Cardiac septum (tissue), 1 donor: ENCODE measurements at regions not wholly inside any gene's neighbourhood (a gene's known extent, or its start where the extent isn't known, plus 50 kb on each side); places are given as distances from the start of the nearest gene placed in this dataset.

ENCODE experiments used
- DNase-seq: peaks from one replicate; pipeline ENCODE4 v3.0.0-alpha.2; 2020; ENCODE audit warnings: low spot score
- intact Hi-C: fragments of 100-400 bp; cut with DNase I; formaldehyde crosslinking; loops from one replicate; pipeline ENCODE4 v1.14.0; 2022
- donor health status: DM: no; HTN: no; CAD: no.

- intact Hi-C loops: no loop called here
- no peak for DNase-seq
Measured at GRCh38 chr7:116439005-116439404, 60.5 kb upstream of the CAV2 start.

GRCh38 chr7:116439841-116440549, 59.5 kb upstream of the CAV2 start:
- intact Hi-C loops: loop anchor here (2.0 to 5.0 kb wide), 4 partner anchors 48 to 137 kb away; partner anchors contain the start of gene CAV1
- DNase-seq: no peak

GRCh38 chr7:116441534-116441933, 58.0 kb upstream of the CAV2 start:
- no peak for DNase-seq
- intact Hi-C loops: loop anchor here (1.0 to 5.0 kb wide), 5 partner anchors 49 to 136 kb away; partner anchors contain the start of gene CAV1

GRCh38 chr7:116443101-116443523, 56.4 kb upstream of the CAV2 start:
- DNase-seq: no peak
- intact Hi-C loops: loop anchor here (5.0 kb wide), 3 partner anchors 51 to 134 kb away; partner anchors contain the start of gene CAV1

GRCh38 chr7:116443646-116444045, 55.9 kb upstream of the CAV2 start:
- intact Hi-C loops: loop anchor here (5.0 kb wide), 3 partner anchors 51 to 134 kb away; partner anchors contain the start of gene CAV1
- no peak for DNase-seq

GRCh38 chr7:116445447-116446211, 53.9 kb upstream of the CAV2 start:
- intact Hi-C loops: no loop called here
- no peak for DNase-seq

GRCh38 chr7:116446212-116446855, 53.2 kb upstream of the CAV2 start:
- intact Hi-C loops: no loop called here
- DNase-seq: no peak

- intact Hi-C loops: no loop called here
- no peak for DNase-seq
Measured at GRCh38 chr7:116447436-116447835, 52.1 kb upstream of the CAV2 start.

- DNase-seq: no peak
- intact Hi-C loops: loop anchor here (2.0 kb wide), 1 partner anchor 51 kb away; the partner anchor contains the start of gene CAV2
Measured at GRCh38 chr7:116447966-116448839, 51.3 kb upstream of the CAV2 start.

GRCh38 chr7:116449441-116449840, 50.1 kb upstream of the CAV2 start:
- DNase-seq: no peak
- intact Hi-C loops: loop anchor here (2.0 kb wide), 1 partner anchor 49 kb away; the partner anchor contains the start of gene CAV2
